Activated T-helper 17 cell treated with anti-CD3 and anti-CD28 coated beads, Interleukin-2, amount 50 U/mL, for 72 hours (primary cell): ENCODE measurements at regions not wholly inside any gene's neighbourhood (a gene's known extent, or its start where the extent isn't known, plus 50 kb on each side); places are given as distances from the start of the nearest gene placed in this dataset.
A peak's percentile ranks its signal among the peaks of the same experiment; 100 is the strongest.

Source experiments
- ATAC-seq: fragments of 150-1000 bp; cut with Tn5 transposase; replicated peaks from 2 replicates; pipeline ENCODE4 v1.10.0; 2021; ENCODE audit warnings: mild to moderate bottlenecking, moderate library complexity
- H3K27ac Mint-ChIP-seq: one replicate; pipeline ENCODE4 v1.8.0; 2022; ENCODE audit warnings: mixed read lengths
- H3K27me3 Mint-ChIP-seq: one replicate; pipeline ENCODE4 v1.8.0; 2022; ENCODE audit warnings: mixed read lengths
- H3K36me3 Mint-ChIP-seq: one replicate; pipeline ENCODE4 v1.8.0; 2022; ENCODE audit warnings: low read depth, mild to moderate bottlenecking, mixed read lengths
- H3K4me1 Mint-ChIP-seq: one replicate; pipeline ENCODE4 v1.8.0; 2022; ENCODE audit warnings: mixed read lengths
- H3K4me3 Mint-ChIP-seq: one replicate; pipeline ENCODE4 v1.8.0; 2022; ENCODE audit warnings: mild to moderate bottlenecking, mixed read lengths
- H3K9me3 Mint-ChIP-seq: one replicate; pipeline ENCODE4 v1.8.0; 2022; ENCODE audit warnings: mixed read lengths

DNA sequence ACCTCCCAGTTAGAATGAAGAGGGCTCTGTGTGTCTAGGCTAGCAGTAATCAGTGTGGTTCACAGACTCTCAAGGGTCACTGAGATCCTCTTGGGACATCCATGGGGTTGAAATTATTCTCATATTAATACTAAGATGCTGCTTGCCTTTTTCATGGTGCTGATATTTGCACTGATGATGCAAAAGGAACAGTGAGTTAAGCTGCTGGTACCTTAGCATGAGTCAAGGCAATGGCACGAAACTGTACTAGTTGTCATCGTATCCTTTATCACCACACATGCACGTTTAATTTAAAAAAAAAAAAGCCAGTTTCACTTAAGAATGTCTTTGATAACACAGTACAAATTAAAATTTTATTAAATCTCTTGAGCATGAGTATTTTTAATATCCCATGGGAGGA is 151.9 kb upstream of the TANK start:
- H3K27me3 Mint-ChIP-seq: peaks cover 43% of the 10 kb centered on the region
- no peak overlapping the region for H3K27ac Mint-ChIP-seq
- H3K36me3 Mint-ChIP-seq: no peaks in the 10 kb centered on the region
- no peaks in the 10 kb centered on the region for H3K4me1 Mint-ChIP-seq
- H3K9me3 Mint-ChIP-seq: peaks cover 7% of the 10 kb centered on the region
- ATAC-seq: no peak
- H3K4me3 Mint-ChIP-seq: no peak overlapping the region

DNA sequence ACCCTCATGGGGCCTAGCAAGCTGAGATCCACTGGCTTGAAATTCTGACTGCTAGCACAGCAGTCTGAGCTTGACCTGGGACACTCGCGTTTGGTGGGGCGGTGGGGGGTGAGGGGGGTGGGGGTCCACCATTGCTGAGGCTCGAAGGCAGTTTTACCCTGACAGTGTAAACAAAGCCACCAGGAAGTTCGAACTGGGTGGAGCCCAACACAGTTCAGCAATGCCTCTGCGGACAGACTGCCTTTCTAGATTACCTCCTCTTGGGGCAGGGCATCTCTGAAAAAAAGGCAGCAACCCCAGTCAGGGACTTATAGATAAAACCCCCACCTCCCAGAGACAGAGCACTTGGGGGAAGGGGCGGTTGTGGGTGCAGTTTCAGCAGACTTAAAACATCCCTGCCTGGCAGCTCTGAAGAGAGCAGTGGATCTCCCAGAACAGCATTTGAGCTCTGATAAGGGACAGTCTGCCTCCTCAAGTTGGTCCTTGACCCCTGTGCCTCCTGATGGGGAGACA is 149.7 kb upstream of the TANK start:
- Mint-ChIP-seq H3K27ac (no peak overlapping the region), H3K27me3 (peaks cover 38% of the 10 kb centered on the region), H3K9me3 (peaks cover 8% of the 10 kb centered on the region), H3K4me1 (no peaks in the 10 kb centered on the region), H3K36me3 (no peaks in the 10 kb centered on the region), H3K4me3 (no peak overlapping the region)
- no peak for ATAC-seq

DNA sequence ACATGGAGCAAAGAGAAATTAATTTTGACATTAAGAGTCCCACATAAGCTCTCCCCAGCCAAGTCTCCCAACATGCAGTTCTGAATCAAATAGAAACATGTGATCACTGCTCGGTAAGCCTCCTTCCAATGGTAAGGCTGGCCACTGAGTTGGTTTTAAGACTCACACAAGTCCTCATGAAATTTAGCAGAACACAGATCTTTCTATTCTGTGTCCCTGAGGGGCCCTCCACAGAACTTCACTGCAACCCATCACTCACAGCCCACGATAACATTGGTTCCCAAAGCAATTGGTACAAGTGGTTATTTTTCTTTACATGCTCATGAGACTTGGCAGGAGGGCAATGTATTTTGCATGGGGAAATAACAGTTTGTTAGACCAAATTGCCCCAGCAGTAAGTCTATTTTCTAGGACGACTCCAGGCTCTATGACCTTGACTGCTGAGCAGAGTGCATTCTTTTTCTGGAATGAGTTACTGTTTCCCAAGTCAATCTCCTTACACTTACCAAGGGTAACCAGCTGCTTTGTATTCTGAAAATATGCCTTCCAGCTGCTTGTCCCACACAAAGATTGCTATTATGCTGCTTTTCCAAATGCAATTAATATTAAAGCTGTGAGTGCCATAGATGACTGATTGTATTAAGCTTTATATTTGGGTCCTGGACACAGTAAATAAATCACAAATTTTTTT is 142.3 kb upstream of the TANK start:
- ATAC-seq: no peak
- Mint-ChIP-seq H3K4me1 (no peaks in the 10 kb centered on the region), H3K27me3 (peaks cover 11% of the 10 kb centered on the region), H3K9me3 (peaks cover 4% of the 10 kb centered on the region), H3K36me3 (no peaks in the 10 kb centered on the region), H3K27ac (no peak overlapping the region), H3K4me3 (no peak overlapping the region)

DNA sequence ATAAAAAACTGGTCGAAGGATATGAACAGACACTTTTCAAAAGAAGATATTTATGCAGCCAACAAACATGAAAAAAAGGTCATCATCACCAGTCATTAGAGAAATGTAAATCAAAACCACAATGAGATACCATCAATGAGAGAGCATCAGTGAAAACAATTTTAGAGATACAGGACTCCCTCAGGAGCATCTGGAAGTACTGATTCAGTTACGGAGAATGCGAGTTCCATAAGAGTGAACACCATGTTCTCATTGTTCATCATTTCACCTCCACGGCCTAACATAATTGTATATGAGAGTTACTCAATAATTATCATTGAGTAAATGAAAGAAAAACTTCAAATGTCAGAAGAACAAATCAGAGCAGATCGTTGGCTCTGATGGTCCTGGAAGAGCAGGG is 140.9 kb upstream of the TANK start:
- no peak overlapping the region for H3K4me3 Mint-ChIP-seq
- no peaks in the 10 kb centered on the region for H3K9me3 Mint-ChIP-seq
- no peak for ATAC-seq
- no peaks in the 10 kb centered on the region for H3K36me3 Mint-ChIP-seq
- H3K27ac Mint-ChIP-seq: no peak overlapping the region
- H3K27me3 Mint-ChIP-seq: peaks cover 2% of the 10 kb centered on the region
- no peaks in the 10 kb centered on the region for H3K4me1 Mint-ChIP-seq

DNA sequence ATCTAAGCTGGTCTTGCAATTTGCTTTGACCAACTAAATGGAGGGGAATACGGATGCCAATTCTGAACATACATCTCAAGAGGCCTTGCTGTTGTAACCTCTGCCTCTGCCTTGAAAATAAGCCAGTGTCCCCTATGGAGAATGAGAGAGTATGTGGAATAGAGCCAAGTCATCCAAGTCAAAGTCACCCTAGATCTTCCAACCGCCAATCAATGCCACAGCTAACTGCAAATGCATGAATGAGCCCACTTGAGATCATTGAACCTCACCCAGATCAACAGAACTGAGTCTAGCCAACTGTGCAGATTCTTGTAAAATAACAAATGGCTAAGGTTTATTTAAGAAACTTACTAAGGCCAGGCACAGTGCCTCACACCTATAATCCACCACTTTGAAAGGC is 139.8 kb upstream of the TANK start:
- ATAC-seq: no peak
- Mint-ChIP-seq H3K4me3 (no peak overlapping the region), H3K36me3 (no peaks in the 10 kb centered on the region), H3K4me1 (no peaks in the 10 kb centered on the region), H3K9me3 (no peaks in the 10 kb centered on the region), H3K27me3 (peaks cover 6% of the 10 kb centered on the region), H3K27ac (no peak overlapping the region)

DNA sequence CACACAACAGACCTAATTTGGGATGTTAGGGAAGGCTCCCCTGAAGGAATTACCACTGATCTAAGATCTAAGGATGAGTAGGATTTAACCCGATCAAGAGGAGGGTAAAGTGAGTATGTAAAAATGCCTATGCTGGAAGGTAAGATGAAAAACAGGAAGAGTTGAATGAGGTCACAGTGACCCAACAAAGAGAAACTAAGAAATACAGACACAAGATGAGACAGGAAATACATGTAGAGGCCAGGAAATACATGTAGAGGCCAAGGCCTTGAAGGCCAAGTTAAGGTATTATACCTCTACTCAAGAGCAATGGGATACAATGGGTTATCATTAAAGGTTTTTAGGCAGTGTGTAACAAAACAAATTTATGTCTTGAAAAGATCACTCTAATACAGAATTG is 131.6 kb upstream of the TANK start:
- H3K4me1 Mint-ChIP-seq: peaks cover 7% of the 10 kb centered on the region
- no peak overlapping the region for H3K4me3 Mint-ChIP-seq
- peaks cover 8% of the 10 kb centered on the region for H3K27me3 Mint-ChIP-seq
- peak overlapping the region; percentile 46 for H3K27ac Mint-ChIP-seq
- ATAC-seq: no peak
- peaks cover 6% of the 10 kb centered on the region for H3K9me3 Mint-ChIP-seq
- no peaks in the 10 kb centered on the region for H3K36me3 Mint-ChIP-seq

DNA sequence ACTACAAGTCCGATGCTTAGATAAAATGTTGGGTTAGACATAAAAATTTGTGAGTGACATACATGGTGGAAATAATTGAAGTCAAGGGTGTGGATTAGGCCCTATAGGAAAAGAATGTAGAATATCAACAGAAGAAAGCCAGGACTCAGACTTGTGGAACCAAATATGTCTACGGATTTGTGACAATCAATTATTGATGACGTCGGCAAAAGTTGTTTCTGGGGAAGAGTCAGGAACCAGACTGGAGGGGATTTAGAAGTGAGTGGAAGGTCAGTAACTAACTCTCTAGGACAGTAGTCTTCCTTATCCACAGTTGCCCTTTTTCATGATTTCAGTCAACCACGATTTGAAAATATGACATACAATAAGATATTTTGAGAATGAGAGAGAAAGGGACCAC is 130.9 kb upstream of the TANK start:
- peaks cover 7% of the 10 kb centered on the region for H3K4me1 Mint-ChIP-seq
- no peak overlapping the region for H3K4me3 Mint-ChIP-seq
- no peak for ATAC-seq
- peaks cover 6% of the 10 kb centered on the region for H3K9me3 Mint-ChIP-seq
- H3K27ac Mint-ChIP-seq: no peak overlapping the region
- H3K36me3 Mint-ChIP-seq: no peaks in the 10 kb centered on the region
- H3K27me3 Mint-ChIP-seq: peaks cover 8% of the 10 kb centered on the region

DNA sequence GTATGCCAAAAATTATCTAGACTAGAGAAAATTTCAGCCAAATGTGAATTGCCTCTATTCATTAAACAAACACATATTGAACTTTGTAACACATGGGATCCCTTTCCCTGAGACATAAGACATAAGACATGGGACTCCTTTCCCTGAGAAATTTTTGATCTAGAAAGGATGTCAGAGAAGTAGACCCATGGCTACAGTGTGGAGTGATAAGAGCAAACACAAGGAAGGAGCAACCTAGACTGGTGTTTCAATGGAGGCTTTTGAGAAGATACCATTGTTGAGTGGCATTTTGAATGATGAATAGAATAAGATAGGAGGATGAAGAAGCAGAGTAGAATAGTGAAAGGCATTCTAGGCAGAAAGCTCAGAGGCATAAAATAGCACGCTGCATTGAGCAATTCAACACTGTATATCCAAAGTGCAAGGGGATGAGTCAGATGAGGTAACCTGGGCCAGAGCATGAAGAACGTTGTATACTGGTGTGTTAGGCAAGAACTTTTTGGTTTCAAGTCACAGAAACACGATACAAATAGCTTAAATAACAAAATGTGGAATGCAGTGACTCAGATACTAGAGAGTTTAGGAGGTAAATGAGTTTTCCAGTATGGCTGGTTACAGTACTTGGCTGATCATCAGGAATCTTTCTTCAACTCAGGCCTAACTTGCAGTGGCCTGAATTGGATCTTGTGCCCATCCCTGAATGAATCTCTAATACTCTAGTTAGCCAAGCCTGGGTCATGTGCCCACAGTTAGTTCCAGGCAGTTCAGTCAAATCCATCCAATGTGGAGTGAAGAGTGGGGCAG is 129.8 kb upstream of the TANK start:
- H3K4me1 Mint-ChIP-seq: peaks cover 7% of the 10 kb centered on the region
- H3K27me3 Mint-ChIP-seq: peaks cover 2% of the 10 kb centered on the region
- H3K9me3 Mint-ChIP-seq: peaks cover 6% of the 10 kb centered on the region
- ATAC-seq: no peak
- H3K36me3 Mint-ChIP-seq: no peaks in the 10 kb centered on the region
- H3K27ac Mint-ChIP-seq: no peak overlapping the region
- no peak overlapping the region for H3K4me3 Mint-ChIP-seq

DNA sequence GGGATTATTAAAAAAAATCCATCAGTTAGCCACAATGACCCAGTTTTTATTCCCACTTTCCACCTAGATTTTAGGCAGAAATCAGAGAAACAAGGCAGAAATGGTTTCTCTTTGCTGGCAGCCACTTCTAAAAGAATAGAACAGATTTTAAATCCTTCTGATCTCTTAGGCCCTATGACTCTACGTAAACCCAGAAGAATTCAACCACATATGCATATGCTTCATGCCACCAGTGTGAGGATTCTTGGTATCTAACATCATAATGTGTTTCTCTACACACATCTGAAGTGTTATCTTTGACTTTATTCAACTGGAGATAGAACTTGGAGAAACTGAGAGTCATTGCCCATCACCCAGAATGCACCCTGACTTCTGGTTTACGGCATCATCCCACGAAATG is 128.7 kb upstream of the TANK start:
- Mint-ChIP-seq H3K36me3 (no peaks in the 10 kb centered on the region), H3K27me3 (no peaks in the 10 kb centered on the region), H3K4me3 (no peak overlapping the region), H3K4me1 (peaks cover 7% of the 10 kb centered on the region), H3K27ac (no peak overlapping the region), H3K9me3 (peaks cover 6% of the 10 kb centered on the region)
- ATAC-seq: no peak

DNA sequence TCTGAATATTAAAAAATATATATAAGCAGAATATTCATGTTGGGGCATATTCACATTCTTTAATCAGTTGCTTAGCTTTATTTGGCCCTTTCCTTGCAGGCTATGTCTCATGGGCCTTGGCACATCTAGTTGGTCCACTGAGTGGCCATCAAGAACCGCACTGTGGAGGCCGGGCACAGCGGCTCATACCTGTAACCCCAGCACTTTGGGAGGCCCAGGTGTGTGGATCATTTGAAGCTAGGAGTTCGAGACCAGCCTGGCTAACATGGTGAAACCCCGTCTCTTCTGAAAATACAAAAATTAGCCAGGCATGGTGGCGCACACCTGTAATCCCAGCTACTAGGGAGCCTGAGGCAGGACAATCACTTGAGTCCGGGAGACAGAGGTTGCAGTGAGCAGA is 127.6 kb upstream of the TANK start:
- Mint-ChIP-seq H3K27me3 (no peaks in the 10 kb centered on the region), H3K27ac (no peak overlapping the region), H3K9me3 (peaks cover 6% of the 10 kb centered on the region), H3K4me1 (peaks cover 7% of the 10 kb centered on the region), H3K36me3 (no peaks in the 10 kb centered on the region), H3K4me3 (no peak overlapping the region)
- no peak for ATAC-seq

DNA sequence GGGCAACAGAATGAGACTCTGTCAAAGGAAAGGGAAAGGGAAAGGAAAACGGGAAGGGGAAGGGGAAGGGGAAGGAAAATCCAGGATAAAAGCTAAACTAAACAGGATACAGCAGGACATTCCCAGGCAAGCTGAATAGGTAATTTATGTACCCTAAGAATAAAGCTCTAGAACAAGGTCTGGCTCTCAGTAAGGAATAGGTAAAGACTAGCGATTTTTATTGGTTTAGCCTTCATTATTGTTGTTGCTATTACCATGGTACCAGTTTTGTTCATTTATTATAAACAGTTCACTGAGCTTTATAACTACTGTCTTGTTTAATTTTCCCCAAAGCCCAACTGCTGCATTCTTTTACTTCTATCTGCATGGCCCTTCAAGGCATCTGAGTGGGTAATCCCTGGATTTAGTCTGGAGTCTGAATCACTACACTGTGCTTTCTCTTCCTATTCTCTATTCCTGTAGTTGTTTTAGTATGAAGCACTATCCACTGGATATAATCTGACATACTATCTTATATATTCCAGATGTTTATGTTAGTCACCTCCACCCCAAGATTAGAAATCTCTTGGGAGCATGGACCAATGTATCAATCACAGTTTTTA is 127.1 kb upstream of the TANK start:
- Mint-ChIP-seq H3K27me3 (no peaks in the 10 kb centered on the region), H3K4me1 (peaks cover 7% of the 10 kb centered on the region), H3K36me3 (no peaks in the 10 kb centered on the region), H3K27ac (no peak overlapping the region), H3K9me3 (peaks cover 6% of the 10 kb centered on the region), H3K4me3 (no peak overlapping the region)
- ATAC-seq: no peak

DNA sequence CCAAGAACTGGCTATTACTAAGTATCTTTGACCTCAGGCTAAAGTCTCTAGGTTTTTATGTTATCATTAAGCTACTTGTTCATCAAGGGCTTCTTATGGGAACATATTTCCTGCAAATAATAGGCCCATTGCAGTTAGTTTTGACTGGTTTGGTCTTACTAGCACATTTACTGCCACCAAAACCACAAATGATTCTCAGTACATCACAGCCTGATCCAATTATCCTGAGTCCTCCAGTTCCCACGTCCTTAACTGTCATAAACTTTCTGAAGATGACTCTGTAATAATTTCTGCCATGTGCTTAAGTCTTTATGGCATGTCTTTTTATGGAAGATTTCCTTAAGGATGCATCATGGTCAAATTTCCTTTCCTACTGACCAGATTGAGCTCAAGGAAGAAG is 123.3 kb upstream of the TANK start:
- no peaks in the 10 kb centered on the region for H3K9me3 Mint-ChIP-seq
- H3K4me3 Mint-ChIP-seq: no peak overlapping the region
- H3K27me3 Mint-ChIP-seq: peaks cover 11% of the 10 kb centered on the region
- no peak for ATAC-seq
- H3K36me3 Mint-ChIP-seq: no peaks in the 10 kb centered on the region
- no peak overlapping the region for H3K27ac Mint-ChIP-seq
- H3K4me1 Mint-ChIP-seq: no peaks in the 10 kb centered on the region

DNA sequence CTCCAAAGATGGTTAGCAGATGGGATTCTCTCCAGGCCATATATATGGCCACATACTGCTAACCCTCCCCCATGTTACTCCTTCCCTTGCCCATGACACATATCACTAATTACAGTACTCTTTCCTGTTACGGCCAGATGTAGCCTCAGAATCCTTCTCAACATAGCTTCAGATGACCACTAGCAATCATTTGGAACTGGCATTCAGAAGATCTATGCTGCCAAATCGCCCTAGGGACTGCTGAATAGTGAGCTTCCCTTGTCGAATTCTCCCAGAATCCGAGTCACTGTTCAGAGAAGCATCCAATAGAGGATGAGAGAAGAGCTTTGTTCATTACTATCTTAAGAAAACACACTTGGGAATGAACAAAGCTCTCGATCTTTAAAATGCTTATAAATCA is 121.2 kb upstream of the TANK start:
- Mint-ChIP-seq H3K4me3 (no peak overlapping the region), H3K27me3 (peaks cover 13% of the 10 kb centered on the region), H3K27ac (no peak overlapping the region), H3K36me3 (no peaks in the 10 kb centered on the region), H3K9me3 (no peaks in the 10 kb centered on the region), H3K4me1 (no peaks in the 10 kb centered on the region)
- no peak for ATAC-seq

DNA sequence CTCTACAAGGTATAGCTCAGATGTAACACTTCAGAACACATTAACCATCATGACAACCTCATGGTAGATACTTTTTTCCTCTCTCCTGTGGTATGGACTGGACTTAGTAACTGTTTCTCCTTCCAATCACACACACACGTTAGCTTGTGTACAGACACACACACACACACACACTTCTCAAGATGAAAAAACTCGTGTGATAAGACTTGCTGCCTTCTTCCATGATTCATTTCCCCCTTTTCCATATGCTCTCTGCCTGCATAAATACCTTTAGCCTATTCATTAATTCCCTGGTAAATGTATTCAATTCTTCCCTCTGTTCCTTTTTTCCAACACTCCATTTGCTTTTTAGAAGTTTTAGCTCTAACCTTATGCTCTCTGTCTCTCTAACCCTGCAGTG is 118.9 kb upstream of the TANK start:
- H3K36me3 Mint-ChIP-seq: no peaks in the 10 kb centered on the region
- H3K4me3 Mint-ChIP-seq: no peak overlapping the region
- no peaks in the 10 kb centered on the region for H3K9me3 Mint-ChIP-seq
- H3K4me1 Mint-ChIP-seq: no peaks in the 10 kb centered on the region
- peaks cover 18% of the 10 kb centered on the region for H3K27me3 Mint-ChIP-seq
- no peak overlapping the region for H3K27ac Mint-ChIP-seq
- ATAC-seq: no peak
